Inflammatory macrophage (primary cell): ENCODE measurements at regions not wholly inside any gene's neighbourhood (a gene's known extent, or its start where the extent isn't known, plus 50 kb on each side); places are given as distances from the start of the nearest gene placed in this dataset.
"Not testable (repeated sequence)": the region's sequence is repeated elsewhere in the genome, so short reads cannot be mapped to it uniquely, and the experiment has no call there.

Experiments used
- DNase-seq, 2 donors: peaks; one replicate each; pipeline ENCODE4 v3.0.0-alpha.2; 2020 to 2022

GRCh38 chr3:95297581-95297980 lies 1234.7 kb downstream of the NSUN3 start:
- no peak for DNase-seq

- no peak for DNase-seq
Measured at GRCh38 chr3:95302044-95302443, 1239.2 kb downstream of the NSUN3 start.

DNA sequence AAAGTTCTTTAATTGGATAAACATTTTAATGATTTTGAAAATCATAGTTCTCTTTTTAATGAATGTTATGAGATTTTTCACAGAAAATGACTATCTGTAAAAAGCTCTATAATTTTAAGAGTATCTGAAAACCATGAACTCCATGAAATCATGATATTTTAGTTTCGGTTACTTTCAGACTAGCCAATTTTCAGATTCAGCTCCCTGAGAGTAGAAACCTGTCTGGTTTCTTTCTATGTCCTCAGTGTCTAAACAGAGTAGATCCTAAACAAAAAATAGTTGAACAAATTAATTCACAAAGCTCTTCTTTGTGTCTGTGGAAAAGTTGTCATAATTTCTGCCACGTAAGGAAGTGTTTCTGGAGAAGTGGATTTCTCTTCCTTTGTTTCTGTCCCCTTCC lies 1247.7 kb downstream of the NSUN3 start:
- no peak for DNase-seq

DNA sequence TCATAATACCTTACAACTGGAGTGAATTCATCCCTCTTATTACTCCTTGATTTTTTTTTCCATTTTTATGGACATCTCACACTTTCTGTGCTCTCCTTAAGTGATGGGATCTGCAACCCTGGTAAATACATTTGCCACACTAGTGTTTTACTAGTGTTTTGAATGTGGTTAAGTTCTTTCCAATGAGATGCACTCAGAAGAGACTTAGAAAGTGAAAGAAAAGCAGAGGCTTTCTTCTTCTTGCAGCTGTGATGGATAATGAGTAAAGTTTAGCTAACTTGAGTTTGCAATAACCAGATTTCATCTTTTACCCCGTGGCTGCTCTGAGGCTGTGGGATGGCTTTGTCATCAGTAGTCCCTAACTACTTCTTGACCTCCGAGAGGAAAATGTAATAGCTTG lies 1248.4 kb downstream of the NSUN3 start:
- DNase-seq, result no peak

DNA sequence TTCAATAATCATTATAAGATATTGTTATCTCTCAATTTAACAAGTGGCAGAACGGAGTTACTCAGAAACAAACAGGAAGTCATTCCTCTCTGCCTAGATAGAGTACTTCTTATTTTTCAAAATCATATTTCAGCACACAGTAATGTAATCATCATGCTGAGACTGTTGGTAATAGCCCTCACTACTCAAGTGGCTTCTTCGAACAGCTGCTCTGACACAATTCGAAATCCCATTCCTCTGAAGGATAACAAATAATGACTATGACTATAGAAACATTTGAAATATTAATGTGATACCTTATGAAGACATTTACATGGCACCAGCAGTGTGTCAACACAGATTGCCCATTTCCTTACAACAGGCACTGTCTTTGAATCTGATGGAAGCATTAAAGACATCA lies 1249.8 kb downstream of the NSUN3 start:
- DNase-seq, result no peak

DNA sequence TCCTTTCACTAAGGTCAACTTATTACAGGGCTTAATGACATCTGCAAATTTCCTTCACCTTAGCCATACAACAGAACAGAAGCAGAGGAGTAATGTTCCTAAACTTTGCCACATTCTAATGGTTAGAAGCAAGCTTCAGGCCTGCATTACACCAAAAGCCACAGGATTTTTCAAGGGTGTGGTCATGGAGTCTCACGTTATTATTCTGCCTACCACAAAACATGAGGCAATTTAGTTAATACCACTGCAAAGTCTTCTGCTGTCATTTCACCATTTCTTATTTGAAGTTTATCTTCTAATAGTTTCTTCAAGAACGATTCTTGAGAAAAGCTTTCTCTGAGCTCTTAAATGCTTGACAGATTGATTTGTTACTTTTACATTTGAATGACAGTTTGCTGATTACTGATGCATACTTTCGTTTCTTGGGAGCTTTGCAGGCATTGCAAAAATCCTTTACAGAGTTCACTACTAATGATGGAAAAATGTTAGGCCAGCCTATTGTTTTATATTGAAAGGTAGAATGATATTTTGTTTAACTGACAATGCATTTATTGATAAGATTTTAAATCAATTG lies 1257.1 kb downstream of the NSUN3 start:
- DNase-seq, result no peak

DNA sequence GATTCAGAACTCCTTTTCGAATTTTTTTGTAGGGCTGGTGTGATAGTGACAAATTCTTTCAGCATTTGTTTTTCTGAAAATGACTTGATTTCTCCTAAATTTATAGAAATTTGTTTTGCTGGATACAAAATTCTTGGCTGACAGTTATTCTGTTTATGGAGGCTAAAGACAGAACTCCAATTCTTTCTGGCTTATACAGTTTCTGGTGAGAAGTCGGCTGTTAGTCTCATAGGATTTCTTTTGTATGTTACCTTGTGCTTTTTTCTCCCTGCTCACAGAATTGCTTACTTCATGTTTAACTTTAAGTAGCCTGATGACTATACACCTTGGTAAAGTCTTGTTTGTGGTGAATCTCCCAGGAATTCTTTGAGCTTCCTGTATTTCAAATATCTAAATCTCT lies 1264.6 kb downstream of the NSUN3 start:
- DNase-seq, result no peak

DNA sequence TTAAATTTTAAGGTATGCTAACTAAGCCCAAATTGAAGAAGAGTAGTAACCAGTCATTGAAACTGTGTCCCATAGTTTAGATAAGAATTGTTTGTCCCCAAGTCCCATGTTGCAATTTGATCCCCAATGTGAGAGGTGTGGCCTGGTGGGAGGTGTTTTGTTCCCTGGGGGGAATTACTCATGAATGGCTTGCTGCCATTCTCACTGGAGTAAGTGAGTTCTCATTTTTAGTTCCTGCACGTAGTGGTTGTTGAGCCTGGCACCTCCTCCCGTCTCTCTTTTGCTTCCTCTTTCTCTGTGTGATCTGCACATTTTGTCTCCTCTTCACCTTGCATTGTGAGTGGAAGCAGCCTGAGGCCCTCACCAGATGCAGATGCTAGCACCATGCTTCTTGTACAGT lies 1271.0 kb downstream of the NSUN3 start:
- no peak for DNase-seq

DNA sequence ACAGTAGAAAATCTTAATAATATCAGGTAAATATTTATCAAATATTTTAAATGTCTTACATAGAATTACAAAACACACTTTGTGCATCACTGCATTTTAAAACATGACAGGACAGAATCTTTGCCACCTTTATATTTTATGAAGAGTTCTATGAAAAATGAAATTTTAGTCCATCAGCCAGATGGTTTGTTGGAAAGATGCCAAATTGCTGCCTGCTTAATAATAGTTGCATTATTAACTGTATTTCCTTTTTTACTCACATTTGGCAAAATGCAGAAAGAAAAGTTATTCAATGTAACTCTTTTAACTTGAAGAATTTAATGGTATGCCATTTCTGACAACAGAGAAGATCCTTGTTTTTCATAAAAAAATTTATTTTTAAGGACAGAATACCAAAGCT lies 1271.6 kb downstream of the NSUN3 start:
- DNase-seq, result no peak

DNA sequence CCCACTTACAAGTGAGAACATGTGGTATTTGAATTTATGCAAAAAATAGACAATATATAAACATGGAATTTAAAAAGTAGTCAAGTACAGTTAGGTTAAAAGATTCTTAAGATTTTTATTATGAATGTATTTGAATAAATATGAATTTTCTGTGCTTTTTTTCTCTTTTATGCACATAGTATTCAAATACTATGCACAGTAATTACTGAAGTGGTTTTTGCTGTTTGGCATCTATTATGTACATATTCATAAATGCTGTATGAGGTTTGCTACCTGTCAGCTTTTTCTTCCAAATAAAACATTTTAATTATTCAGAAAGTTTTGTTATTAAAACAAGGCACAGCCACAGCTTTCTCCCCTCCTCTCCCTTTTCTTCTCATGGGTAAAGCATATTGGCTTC lies 1272.7 kb downstream of the NSUN3 start:
- DNase-seq, result no peak

DNA sequence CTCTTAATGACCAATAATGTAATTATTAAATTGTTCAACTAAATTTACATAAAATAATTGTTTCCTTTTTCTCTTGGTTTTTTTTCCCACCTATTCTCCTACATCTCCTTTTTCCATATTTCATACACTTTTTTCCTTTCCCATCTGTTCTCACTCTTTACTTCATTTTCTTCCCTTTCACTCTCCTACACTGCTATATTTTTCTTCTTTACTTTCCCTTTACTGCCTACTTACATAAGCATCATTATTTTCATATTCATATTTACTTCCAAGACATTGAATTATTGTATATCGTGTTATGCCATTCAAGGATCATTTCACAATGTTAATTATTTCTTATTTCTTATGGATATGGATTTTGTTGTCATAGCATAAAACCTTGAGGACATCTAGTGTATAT lies 1275.6 kb downstream of the NSUN3 start:
- no peak for DNase-seq

- no peak for DNase-seq
Measured at GRCh38 chr3:95341314-95341713, 1278.5 kb downstream of the NSUN3 start.

DNA sequence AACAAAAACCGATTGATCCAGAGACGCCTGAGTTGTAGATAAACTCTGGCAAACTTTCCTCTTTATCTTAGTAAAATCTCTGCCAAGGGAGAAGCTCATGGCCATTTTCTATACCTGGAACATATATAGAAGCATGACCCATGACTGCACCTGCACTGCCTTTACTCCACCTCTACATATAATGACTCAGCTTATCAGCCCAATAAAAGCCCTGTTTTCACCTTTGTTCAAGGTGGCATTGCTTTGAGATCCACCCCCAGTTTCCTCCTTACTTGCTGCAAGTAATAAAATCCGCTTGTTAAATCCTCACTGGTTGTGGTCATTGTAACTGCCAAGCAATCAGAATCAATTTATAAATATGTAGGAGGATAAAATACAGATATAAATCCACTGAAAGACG lies 1280.4 kb downstream of the NSUN3 start:
- no peak for DNase-seq

DNA sequence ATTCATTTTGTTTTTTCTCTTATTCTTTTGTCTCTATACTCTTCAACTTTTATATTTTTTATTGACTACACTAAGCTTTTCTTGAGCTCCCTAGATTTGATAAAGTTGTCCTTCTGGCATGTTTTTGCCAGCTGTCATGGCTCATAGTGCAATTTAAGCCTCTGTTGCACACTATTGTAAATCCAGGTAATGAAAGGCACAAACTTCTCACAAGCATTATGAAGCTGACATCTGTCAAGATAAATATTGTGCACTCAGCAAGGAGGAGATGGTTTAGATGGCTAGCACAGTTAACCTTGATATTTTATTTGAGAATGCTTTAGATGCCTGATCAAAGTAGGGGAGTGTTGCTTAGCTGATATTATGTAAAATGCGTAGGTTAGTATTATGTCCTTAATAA lies 1280.9 kb downstream of the NSUN3 start:
- DNase-seq, result no peak

DNA sequence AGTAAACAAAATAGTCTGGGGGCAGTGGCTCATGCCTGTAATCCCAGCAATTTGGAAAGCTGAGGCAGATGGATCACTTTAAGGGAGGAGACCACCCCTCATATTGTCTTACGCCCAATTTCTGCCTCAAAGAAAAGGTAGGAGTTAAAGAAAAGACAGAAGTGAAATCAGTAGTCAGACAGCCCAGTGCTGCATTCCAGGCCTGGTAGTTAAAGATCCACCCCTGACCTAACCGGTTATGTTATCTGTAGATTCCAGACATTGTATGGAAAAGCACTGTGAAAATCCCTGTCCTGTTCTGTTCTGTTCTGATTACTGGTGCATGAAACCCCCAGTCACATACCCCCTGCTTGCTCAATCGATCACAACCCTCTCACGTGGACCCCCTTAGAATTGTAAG lies 1285.1 kb downstream of the NSUN3 start:
- DNase-seq, result not testable (repeated sequence)

DNA sequence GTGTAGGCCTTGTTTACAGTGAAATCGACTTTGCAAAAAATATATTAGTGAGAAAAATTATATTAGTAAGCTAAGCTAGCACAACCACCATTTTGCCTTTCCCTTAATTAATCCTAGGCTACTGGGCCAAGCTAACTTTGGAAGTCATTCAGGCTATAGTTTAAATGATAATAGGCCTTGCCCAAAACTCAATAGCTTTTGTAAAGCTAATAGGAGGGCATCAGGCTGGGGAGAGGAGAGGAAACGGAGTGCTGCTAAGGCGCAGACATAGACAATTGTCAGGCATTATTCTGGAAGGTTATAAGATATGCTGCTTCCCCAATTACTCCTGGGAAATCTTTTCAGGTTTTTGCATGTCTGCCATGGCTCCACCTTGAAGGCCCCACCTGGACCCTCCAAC lies 1286.0 kb downstream of the NSUN3 start:
- no peak for DNase-seq

GRCh38 chr3:95350049-95350448 lies 1287.2 kb downstream of the NSUN3 start:
- DNase-seq, result no peak

- DNase-seq, result no peak
Measured at GRCh38 chr3:95351158-95351557, 1288.3 kb downstream of the NSUN3 start.

- no peak for DNase-seq
Measured at GRCh38 chr3:95352471-95352870, 1289.6 kb downstream of the NSUN3 start.

- DNase-seq, result no peak
Measured at GRCh38 chr3:95354489-95354888, 1291.6 kb downstream of the NSUN3 start.

GRCh38 chr3:95356764-95357501 lies 1294.1 kb downstream of the NSUN3 start:
- DNase-seq, result no peak

DNA sequence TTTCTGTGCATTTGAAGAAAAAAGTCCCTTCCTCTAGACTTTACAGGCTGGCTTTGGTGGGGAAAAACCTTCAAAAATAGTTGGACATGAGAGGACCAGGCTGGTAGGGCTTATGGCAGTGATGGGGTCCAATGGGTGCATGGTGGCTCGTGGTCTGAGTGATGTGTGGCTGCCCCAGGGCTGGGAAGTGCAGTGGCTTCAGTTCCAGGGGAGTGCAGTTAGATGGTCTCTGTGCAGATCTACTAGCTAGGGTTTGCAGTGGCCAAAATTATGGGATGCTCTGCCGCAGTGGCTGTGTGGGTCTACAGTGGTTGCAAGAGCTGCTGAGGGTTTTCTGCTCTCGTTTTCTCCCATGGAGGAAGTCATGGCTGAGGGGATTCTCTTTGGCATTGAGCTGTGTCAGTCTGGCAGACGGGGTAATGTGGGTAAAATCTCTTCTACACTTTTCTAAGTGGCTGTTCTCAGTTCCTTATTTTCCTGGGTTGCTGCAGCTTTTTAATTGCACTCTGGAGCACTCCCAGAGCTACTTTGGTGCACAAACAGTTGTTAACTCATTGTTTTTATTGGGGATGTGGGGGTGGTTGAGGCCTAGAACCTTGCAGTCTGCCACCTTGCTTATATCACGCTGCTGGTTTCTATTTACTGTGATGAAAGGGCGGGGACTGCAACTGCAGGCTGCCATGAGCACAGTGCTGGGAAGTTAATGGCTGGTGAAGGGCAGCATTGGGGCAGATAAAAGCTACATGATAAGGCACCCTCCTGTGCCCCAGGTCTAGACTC lies 1324.6 kb downstream of the NSUN3 start:
- no peak for DNase-seq

GRCh38 chr3:95389725-95390313 lies 1327.0 kb downstream of the NSUN3 start:
- DNase-seq, result no peak

DNA sequence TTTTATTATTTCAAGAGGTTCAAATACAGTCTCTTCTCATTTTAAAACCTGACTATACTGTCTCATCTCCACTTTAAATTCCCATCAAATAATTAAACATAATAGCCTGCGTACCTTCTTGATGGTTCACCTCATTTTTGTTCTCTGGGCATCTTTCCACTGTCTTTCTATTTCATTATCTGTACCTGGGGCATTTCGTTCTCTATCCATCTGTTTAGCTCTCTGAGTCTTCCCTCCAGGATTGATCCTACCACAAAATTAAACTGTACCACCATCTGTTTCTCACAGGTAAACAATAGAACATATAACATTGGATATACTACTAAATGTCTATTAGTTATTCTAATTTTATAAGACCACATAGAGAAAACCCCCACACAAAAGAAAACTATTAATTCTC lies 1331.4 kb downstream of the NSUN3 start:
- DNase-seq, result no peak
